NCI-H748 treated with DMSO at 0.1 percent for 48 hours (cell line): ENCODE measurements at regions not wholly inside any gene's neighbourhood (a gene's known extent, or its start where the extent isn't known, plus 50 kb on each side); places are given as distances from the start of the nearest gene placed in this dataset.

ENCODE experiments used
- DNase-seq: peaks from one replicate; lab custom pipeline; 2025; lab: John Stamatoyannopoulos, UW

- no peak for DNase-seq
These were observed 581.4 kb downstream of the CDH11 start for GRCh38 chr16:64540434-64540833.

- no peak for DNase-seq
These were observed 582.0 kb downstream of the CDH11 start for GRCh38 chr16:64539811-64540371.

- DNase-seq, result no peak
These were observed 587.6 kb downstream of the CDH11 start for GRCh38 chr16:64534180-64534780.

- DNase-seq, result no peak
These were observed 589.2 kb downstream of the CDH11 start for GRCh38 chr16:64532691-64533090.

- no peak for DNase-seq
These were observed 589.7 kb downstream of the CDH11 start for GRCh38 chr16:64532117-64532516.

- no peak for DNase-seq
These were observed 590.5 kb downstream of the CDH11 start for GRCh38 chr16:64531401-64531800.

- no peak for DNase-seq
These were observed 599.3 kb downstream of the CDH11 start for GRCh38 chr16:64522548-64522947.

GRCh38 chr16:64513871-64514270, 608.0 kb downstream of the CDH11 start:
- DNase-seq, result no peak

- DNase-seq, result no peak
These were observed 614.4 kb downstream of the CDH11 start for GRCh38 chr16:64507240-64508024.

GRCh38 chr16:64499211-64499610, 622.7 kb downstream of the CDH11 start:
- no peak for DNase-seq

GRCh38 chr16:64498363-64498762, 623.5 kb downstream of the CDH11 start:
- no peak for DNase-seq

GRCh38 chr16:64493709-64494108, 628.2 kb downstream of the CDH11 start:
- no peak for DNase-seq

- no peak for DNase-seq
These were observed 632.4 kb downstream of the CDH11 start for GRCh38 chr16:64489449-64489848.

GRCh38 chr16:64486561-64486960, 635.3 kb downstream of the CDH11 start:
- no peak for DNase-seq

- no peak for DNase-seq
These were observed 640.4 kb downstream of the CDH11 start for GRCh38 chr16:64481497-64481896.

- DNase-seq, result no peak
These were observed 643.5 kb downstream of the CDH11 start for GRCh38 chr16:64478252-64478906.

GRCh38 chr16:64475627-64476351, 646.1 kb downstream of the CDH11 start:
- no peak for DNase-seq

- no peak for DNase-seq
These were observed 650.9 kb downstream of the CDH11 start for GRCh38 chr16:64470916-64471315.

GRCh38 chr16:64469906-64470702, 651.8 kb downstream of the CDH11 start:
- no peak for DNase-seq

GRCh38 chr16:64469351-64469750, 652.5 kb downstream of the CDH11 start:
- no peak for DNase-seq

GRCh38 chr16:64468515-64469090, 653.3 kb downstream of the CDH11 start:
- DNase-seq, result no peak
